Mesenchymal stem cell (in vitro differentiated cells and primary cell): ENCODE measurements at regions not wholly inside any gene's neighbourhood (a gene's known extent, or its start where the extent isn't known, plus 50 kb on each side); places are given as distances from the start of the nearest gene placed in this dataset.
"Not testable (repeated sequence)": the region's sequence is repeated elsewhere in the genome, so short reads cannot be mapped to it uniquely, and the experiment has no call there.

Source experiments
- DNase-seq: peaks from one replicate; pipeline ENCODE4 v3.0.0-alpha.2; 2013
- H2AFZ ChIP-seq: one replicate; pipeline ENCODE4 v1.6.1; 2013; ENCODE audit warnings: low read depth, mild to moderate bottlenecking, control low read depth, inconsistent platforms, low read length, moderate library complexity
- H2AK5ac ChIP-seq: 2 replicates; pipeline ENCODE4 v1.6.1; 2013; ENCODE audit warnings: low read length, moderate library complexity, mild to moderate bottlenecking, inconsistent platforms; ENCODE audit not compliant: severe bottlenecking
- H2BK120ac ChIP-seq: one replicate; pipeline ENCODE4 v1.6.1; 2013; ENCODE audit warnings: low read depth, mild to moderate bottlenecking, inconsistent platforms, low read length, moderate library complexity
- H2BK12ac ChIP-seq, 2 experiments: one replicate each; pipeline ENCODE4 v1.6.1; 2013; ENCODE audit warnings: inconsistent platforms in 2 of 2, low read length in 2 of 2, mild to moderate bottlenecking in 2 of 2, moderate library complexity in 2 of 2, control low read depth in 1 of 2
- H2BK15ac ChIP-seq: one replicate; pipeline ENCODE4 v1.6.1; 2013; ENCODE audit warnings: mild to moderate bottlenecking, low read depth, inconsistent platforms; ENCODE audit not compliant: poor library complexity, severe bottlenecking
- H2BK5ac ChIP-seq: 2 replicates; pipeline ENCODE4 v1.6.1; 2013; ENCODE audit warnings: low read depth, mild to moderate bottlenecking, low read length, control low read depth, inconsistent platforms; ENCODE audit not compliant: poor library complexity, severe bottlenecking
- H3K14ac ChIP-seq, 2 experiments: one replicate each; pipeline ENCODE4 v1.6.1; 2013; ENCODE audit warnings: inconsistent platforms in 2 of 2, low read length in 2 of 2, control low read depth in 1 of 2, mild to moderate bottlenecking in 1 of 2, moderate library complexity in 1 of 2
- H3K18ac ChIP-seq, 2 experiments: one replicate each; pipeline ENCODE4 v1.6.1; 2013; ENCODE audit warnings: inconsistent platforms in 2 of 2, low read length in 2 of 2, control low read depth in 1 of 2, low read depth in 1 of 2, mild to moderate bottlenecking in 1 of 2
- H3K23ac ChIP-seq, 2 experiments: one replicate each; pipeline ENCODE4 v1.6.1; 2013; ENCODE audit warnings: inconsistent platforms in 2 of 2, low read length in 2 of 2, mild to moderate bottlenecking in 2 of 2, moderate library complexity in 2 of 2, control low read depth in 1 of 2
- H3K27ac ChIP-seq: 2 replicates; pipeline ENCODE4 v1.5.1; 2013; ENCODE audit warnings: mild to moderate bottlenecking, moderate library complexity, low read length, control low read depth, inconsistent platforms; ENCODE audit not compliant: poor library complexity, severe bottlenecking
- H3K27me3 ChIP-seq, 2 experiments: 2 replicates each; pipeline versions ENCODE4 v1.6.1 to v1.7.0; 2013; ENCODE audit warnings: low read length in 2 of 2, mild to moderate bottlenecking in 2 of 2, moderate library complexity in 2 of 2, control low read depth in 1 of 2, inconsistent platforms in 1 of 2; ENCODE audit not compliant: control insufficient read depth in 1 of 2, insufficient read depth in 1 of 2
- H3K36me3 ChIP-seq, 2 experiments: 2 replicates each; pipeline versions ENCODE4 v1.6.1 to v1.7.0; 2013; ENCODE audit warnings: low read length in 2 of 2, control low read depth in 1 of 2, inconsistent platforms in 1 of 2, low read depth in 1 of 2, mild to moderate bottlenecking in 1 of 2; ENCODE audit not compliant: insufficient read depth in 2 of 2, control insufficient read depth in 1 of 2
- H3K4ac ChIP-seq, 2 experiments: one replicate each; pipeline ENCODE4 v1.6.1; 2013; ENCODE audit warnings: inconsistent platforms in 2 of 2, low read length in 2 of 2, mild to moderate bottlenecking in 2 of 2, moderate library complexity in 2 of 2, control low read depth in 1 of 2, low read depth in 1 of 2
- H3K4me1 ChIP-seq: 2 replicates; pipeline ENCODE4 v1.6.1; 2013; ENCODE audit warnings: low read depth, low read length, control low read depth; ENCODE audit not compliant: control insufficient read depth, insufficient read depth
- H3K4me2 ChIP-seq: 2 replicates; pipeline ENCODE4 v1.6.1; 2013; ENCODE audit warnings: low read length, mild to moderate bottlenecking, inconsistent platforms; ENCODE audit not compliant: poor library complexity, severe bottlenecking
- H3K4me3 ChIP-seq, 2 experiments: 2 replicates each; pipeline versions ENCODE4 v1.5.1 to v1.7.0; 2013; ENCODE audit warnings: low read length in 2 of 2, mild to moderate bottlenecking in 2 of 2, control low read depth in 1 of 2, low read depth in 1 of 2; ENCODE audit not compliant: insufficient read depth in 1 of 2
- H3K79me1 ChIP-seq: replicated peaks from 2 replicates; pipeline ENCODE4 v1.6.1; 2013; ENCODE audit warnings: mild to moderate bottlenecking, control low read depth, low read length, inconsistent platforms; ENCODE audit not compliant: poor library complexity, severe bottlenecking
- H3K9ac ChIP-seq: 2 replicates; pipeline ENCODE4 v1.7.0; 2013; ENCODE audit warnings: mild to moderate bottlenecking, low read length, moderate library complexity
- H3K9me3 ChIP-seq: 2 replicates; pipeline ENCODE4 v1.7.0; 2013; ENCODE audit warnings: mild to moderate bottlenecking, low read length; ENCODE audit not compliant: control insufficient read depth
- H4K8ac ChIP-seq: one replicate; pipeline ENCODE4 v1.6.1; 2013; ENCODE audit warnings: inconsistent platforms, mild to moderate bottlenecking, low read length, moderate library complexity
- H4K91ac ChIP-seq: one replicate; pipeline ENCODE4 v1.6.1; 2013; ENCODE audit warnings: mild to moderate bottlenecking, low read length, inconsistent platforms
- WGBS: methylation state at CpG from one replicate; pipeline ENCODE4 v1.1.7; 2013; ENCODE audit warnings: mixed read lengths; 5-methylcytosine and 5-hydroxymethylcytosine counted together

DNA sequence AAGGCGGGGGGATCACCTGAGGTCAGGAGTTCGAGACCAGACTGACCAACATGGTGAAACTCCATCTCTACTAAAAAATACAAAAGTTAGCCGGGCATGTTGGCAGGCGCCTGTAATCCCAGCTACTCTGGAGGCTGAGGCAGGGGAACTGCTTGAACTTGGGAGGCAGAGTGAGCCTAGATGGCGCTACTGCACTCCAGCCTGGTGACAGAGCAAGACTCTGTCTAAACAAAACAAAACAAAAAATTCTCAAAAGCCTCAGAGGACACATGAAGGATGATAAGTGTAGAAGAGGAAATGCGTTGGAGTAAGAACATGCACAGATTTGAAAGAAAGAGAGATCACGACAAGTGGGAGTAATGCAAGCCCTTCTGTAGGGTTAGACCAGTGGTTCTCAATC, 138.4 kb upstream of the DIAPH2 start:
- H2BK5ac ChIP-seq, H2BK120ac ChIP-seq, H3K4me3 ChIP-seq, H2AFZ ChIP-seq, H2BK12ac ChIP-seq, H4K8ac ChIP-seq, H3K4me2 ChIP-seq, H2BK15ac ChIP-seq, H3K9me3 ChIP-seq, H3K23ac ChIP-seq, H3K36me3 ChIP-seq, H3K4ac ChIP-seq, H3K79me1 ChIP-seq, H2AK5ac ChIP-seq, H3K27ac ChIP-seq, H3K4me1 ChIP-seq, DNase-seq, H3K27me3 ChIP-seq, H3K18ac ChIP-seq, H3K14ac ChIP-seq, H3K9ac ChIP-seq, H4K91ac ChIP-seq: not testable (repeated sequence)
- WGBS: 80% methylated on average over 3 of the region's 7 CpGs

DNA sequence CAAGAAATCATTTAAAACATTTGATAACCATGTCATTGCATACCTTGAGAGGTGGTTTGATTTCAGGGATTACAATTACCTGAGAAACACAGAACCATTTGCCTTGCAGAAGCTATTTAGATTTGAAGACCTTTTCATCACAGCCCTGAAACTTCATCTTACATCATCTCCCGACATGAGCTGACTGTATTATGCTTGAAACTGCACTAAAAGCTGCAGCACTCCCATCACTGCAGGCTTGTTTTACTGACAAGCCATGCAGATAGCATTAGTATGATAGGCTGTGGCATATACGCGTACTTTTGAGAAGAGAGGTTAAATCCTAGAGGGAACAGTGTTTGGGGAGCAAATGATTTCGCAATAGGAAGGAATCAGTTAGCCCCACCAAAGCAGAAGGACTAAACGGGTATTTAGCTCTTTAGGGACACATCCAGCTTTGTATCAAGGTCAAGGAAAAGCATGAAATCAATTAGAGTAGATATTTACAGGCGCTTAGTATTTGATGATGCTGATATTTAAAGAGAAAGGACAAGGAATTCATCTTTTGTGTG, 133.2 kb upstream of the DIAPH2 start:
- DNase-seq: no peak
- Histone ChIP-seq H4K8ac (no peak overlapping the region), H3K4me2 (no peak overlapping the region), H2BK15ac (no peak overlapping the region), H4K91ac (no peak overlapping the region), H3K27me3 (no peaks in the 10 kb centered on the region), H3K18ac (no peak overlapping the region), H2AFZ (no peak overlapping the region), H3K27ac (no peak overlapping the region), H3K4me3 (no peak overlapping the region), H3K79me1 (no peaks in the 10 kb centered on the region), H3K36me3 (no peaks in the 10 kb centered on the region), H3K4me1 (no peaks in the 10 kb centered on the region), H2BK120ac (no peak overlapping the region), H2BK5ac (no peak overlapping the region), H3K9me3 (no peaks in the 10 kb centered on the region), H2AK5ac (no peak overlapping the region), H3K23ac (no peak overlapping the region), H3K14ac (no peak overlapping the region), H3K4ac (no peak overlapping the region), H2BK12ac (no peak overlapping the region), H3K9ac (peak overlapping the region; percentile 9)
- 97% methylated on average over 4 of the region's 6 CpGs for WGBS

DNA sequence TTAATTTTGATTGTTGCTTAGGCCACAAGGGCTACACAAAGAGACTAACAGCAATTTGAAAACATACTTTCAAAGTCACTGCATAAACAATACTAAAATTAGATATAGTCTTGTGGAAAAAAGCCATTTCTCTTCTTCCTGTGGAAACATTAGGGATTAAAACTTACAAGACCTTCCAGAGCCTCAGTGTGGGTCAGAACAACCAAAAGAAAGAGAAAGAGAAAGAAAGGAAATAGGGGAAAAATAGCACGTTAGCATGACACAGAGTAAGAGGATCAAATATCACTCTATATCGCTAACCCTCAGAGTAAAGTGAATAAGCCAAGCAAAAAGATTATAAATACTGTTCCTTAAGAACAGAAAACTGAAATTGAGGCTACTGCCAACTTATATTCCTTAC, 127.8 kb upstream of the DIAPH2 start:
- DNase-seq: peak; percentile 11
- no peak overlapping the region for H4K91ac ChIP-seq
- H3K27ac ChIP-seq: no peak overlapping the region
- H3K23ac ChIP-seq: no peak overlapping the region
- WGBS: no CpG with 5 or more reads among the region's 2 CpGs
- no peaks in the 10 kb centered on the region for H3K9me3 ChIP-seq
- peak overlapping the region; percentile 63 for H3K9ac ChIP-seq
- H2AFZ ChIP-seq: no peak overlapping the region
- no peak overlapping the region for H2AK5ac ChIP-seq
- no peaks in the 10 kb centered on the region for H3K4me1 ChIP-seq
- no peak overlapping the region for H3K4ac ChIP-seq
- no peak overlapping the region for H3K14ac ChIP-seq
- no peak overlapping the region for H3K4me3 ChIP-seq
- H2BK12ac ChIP-seq: no peak overlapping the region
- no peak overlapping the region for H3K4me2 ChIP-seq
- H2BK5ac ChIP-seq: no peak overlapping the region
- H2BK15ac ChIP-seq: no peak overlapping the region
- no peak overlapping the region for H4K8ac ChIP-seq
- no peaks in the 10 kb centered on the region for H3K36me3 ChIP-seq
- no peaks in the 10 kb centered on the region for H3K79me1 ChIP-seq
- no peaks in the 10 kb centered on the region for H3K27me3 ChIP-seq
- H3K18ac ChIP-seq: no peak overlapping the region
- no peak overlapping the region for H2BK120ac ChIP-seq

DNA sequence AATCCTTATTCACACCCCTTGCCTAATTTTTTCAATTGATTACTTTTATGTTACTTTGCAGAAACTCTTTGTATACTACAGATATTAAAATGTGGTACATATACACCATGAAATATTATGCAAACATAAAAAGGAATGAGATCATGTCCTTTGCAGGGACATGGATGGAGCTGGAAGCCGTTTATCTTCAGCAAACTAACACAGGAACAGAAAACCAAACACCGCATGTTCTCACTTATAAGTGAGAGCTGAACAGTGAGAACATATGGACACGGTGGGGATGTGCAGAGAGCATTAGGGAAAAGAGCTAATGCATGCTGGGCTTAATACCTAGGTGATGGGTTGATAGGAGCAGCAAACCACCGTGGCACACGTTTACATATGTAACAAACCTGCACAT, 123.5 kb upstream of the DIAPH2 start:
- H4K8ac ChIP-seq, H2BK120ac ChIP-seq, H4K91ac ChIP-seq, H3K23ac ChIP-seq, H2BK15ac ChIP-seq, H3K36me3 ChIP-seq, H3K4me2 ChIP-seq, H2BK5ac ChIP-seq, H3K27me3 ChIP-seq, H3K4ac ChIP-seq, H3K9ac ChIP-seq, DNase-seq, H3K4me1 ChIP-seq, H3K4me3 ChIP-seq, H2AFZ ChIP-seq, H3K79me1 ChIP-seq, H3K9me3 ChIP-seq, H2BK12ac ChIP-seq, H3K18ac ChIP-seq, H3K14ac ChIP-seq, H3K27ac ChIP-seq, H2AK5ac ChIP-seq: not testable (repeated sequence)
- WGBS: 86% methylated on average over 2 of the region's 5 CpGs
